ENCODE measurements at regions not wholly inside any gene's neighbourhood (a gene's known extent, or its start where the extent isn't known, plus 50 kb on each side); places are given as distances from the start of the nearest gene placed in this dataset.
A peak's percentile ranks its signal among the peaks of the same experiment; 100 is the strongest.
"Not testable (repeated sequence)": the region's sequence is repeated elsewhere in the genome, so short reads cannot be mapped to it uniquely, and the experiment has no call there.

DNA sequence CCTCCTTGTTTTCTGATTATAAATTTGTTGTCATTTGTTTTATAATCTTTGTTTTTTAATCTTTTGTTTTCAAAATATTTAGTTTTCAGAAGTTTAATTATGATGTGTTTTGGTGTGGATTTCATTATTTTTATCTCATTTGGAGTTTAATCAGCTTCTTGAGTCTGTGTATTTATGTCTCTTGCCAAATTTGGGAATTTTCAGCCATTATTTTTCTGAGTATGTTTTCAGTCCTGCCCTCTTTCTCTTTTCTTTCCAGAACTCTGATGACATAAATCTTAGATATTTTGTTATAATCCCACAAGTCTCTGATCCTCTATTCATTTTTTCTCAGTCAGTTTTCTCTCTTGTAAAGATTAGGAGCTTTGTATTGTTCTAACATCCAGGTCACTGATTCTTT lies 89.8 kb downstream of the RHOU start:
- DNase-seq, result no peak

DNA sequence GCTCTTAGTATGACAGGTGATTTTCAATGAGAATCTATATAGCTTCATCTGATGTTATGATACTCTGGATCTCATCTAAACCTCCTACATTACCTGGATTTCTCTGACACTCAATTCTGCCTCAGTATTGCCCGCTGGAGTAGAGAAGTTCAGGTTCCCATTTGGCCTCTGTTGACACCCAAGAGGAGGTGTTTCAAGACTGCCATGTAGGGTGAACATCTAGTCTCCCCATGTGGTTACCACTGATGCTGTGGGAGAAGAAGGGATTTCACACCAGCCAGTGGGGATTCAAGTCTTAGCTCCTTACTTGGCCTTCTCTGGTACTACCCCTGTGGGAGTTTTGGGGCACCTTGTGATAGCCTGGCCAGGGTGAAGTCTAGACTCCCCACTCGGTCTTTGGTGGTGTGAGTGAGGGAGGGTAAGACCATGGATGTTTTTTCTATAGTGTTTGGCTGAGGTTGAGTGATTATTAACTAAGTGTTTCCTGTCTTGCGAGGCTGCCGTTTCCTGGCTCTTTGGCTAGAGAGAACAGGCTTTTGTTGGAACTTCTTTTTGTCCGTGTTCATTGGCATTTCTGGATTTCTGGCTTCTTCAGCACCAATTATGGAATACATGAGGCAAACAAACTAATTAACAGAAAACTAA lies 90.7 kb downstream of the RHOU start:
- DNase-seq, result no peak

DNA sequence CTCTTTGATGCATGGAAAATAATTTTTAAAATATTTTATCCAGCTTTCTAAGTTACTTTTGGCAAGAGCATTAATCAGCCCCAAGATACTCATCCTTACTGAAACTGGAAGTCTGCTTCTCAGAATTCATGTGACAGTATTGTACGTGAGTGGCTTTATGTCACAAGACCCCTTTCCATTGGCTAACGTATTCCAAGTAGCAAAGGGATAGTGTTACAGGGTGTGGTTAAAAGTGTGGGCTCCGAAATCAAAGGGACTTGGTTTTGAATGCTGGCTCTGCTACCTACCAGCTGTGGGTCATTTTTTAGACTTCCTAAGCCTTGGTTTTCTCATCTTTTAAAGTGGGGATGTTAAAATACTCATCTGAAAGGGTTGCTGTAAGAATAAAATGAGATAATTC lies 91.7 kb downstream of the RHOU start:
- DNase-seq, result peak; percentile 50

DNA sequence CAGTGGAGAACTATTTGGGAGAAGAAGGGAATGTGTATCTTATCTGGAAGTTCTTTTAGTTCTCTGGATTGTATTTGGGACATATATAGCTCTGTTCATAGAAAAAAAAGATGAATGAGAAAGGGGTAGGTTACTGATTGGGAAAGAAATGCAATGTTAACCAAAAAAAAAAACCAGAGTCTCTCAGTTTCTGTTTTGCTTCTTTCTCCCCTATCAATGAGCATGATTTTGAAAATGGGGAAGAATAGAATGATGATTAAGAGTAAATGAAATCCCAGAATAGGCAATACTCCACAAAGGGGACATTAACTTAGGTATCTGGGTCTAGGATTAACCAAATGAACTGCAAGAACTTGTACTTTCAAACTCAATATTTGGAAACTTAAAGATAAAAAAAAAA lies 92.9 kb downstream of the RHOU start:
- no peak for DNase-seq

DNA sequence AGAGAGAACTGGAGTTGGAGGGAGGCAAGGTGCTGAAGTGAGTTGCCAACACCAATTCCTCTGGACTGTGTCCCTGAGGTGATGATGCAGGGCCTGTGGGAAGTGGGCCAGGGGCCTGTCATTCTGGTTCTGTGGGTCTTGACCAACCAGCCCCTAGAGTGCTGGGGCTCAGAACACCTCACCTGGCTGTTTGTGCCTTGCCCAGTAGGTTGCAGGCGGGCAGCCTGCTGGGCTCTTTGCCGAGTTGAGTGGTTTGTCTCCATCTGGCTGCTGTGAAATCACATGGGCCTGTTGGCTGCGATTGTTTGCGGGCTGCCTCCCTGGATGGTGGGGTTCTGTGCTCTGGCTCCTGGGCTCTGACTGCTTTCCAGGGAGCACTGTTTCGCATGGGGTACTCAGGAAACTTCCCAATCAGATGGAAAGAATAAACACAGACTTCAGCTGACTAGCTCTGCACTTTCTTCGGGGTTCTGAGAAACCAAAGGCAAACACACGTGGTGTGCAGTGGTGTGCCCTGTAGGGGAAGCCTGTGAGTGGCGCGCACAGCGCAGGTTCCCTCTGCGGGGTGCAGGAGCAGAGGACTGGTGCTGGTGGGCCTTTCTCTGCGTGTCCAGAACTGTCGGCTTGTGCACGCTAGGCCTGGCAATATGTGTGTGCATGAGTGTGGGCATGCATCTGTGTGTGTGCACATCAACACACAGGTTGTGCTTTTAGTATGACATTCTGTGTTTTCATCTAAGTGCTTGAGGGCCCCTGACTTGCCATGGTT lies 95.1 kb downstream of the RHOU start:
- no peak for DNase-seq

DNA sequence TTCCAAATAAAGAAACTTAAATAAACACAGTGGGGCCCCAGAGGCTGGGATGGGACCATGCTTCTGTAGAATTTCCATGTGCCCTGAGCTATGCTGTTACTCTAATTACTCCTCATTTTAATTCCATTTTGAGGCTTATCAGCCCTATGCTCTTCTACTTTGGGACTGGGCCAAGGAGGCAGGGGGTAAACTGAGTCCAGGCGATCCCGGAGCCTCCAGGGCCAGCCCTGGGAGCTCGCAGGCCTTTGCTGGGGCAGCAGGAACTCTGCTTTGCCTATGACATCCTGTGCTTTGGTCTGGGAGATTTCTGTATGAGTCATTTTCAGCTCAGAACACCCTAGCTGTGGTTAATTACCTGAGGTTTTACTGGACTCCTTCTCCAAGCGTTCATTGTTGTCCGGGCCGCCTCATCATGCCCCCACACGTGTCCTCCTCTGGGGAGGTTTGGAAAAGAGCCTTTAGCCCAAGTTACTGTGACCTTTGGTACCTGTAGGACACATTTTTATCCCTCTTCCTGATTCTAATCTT lies 95.7 kb downstream of the RHOU start:
- no peak for DNase-seq

DNA sequence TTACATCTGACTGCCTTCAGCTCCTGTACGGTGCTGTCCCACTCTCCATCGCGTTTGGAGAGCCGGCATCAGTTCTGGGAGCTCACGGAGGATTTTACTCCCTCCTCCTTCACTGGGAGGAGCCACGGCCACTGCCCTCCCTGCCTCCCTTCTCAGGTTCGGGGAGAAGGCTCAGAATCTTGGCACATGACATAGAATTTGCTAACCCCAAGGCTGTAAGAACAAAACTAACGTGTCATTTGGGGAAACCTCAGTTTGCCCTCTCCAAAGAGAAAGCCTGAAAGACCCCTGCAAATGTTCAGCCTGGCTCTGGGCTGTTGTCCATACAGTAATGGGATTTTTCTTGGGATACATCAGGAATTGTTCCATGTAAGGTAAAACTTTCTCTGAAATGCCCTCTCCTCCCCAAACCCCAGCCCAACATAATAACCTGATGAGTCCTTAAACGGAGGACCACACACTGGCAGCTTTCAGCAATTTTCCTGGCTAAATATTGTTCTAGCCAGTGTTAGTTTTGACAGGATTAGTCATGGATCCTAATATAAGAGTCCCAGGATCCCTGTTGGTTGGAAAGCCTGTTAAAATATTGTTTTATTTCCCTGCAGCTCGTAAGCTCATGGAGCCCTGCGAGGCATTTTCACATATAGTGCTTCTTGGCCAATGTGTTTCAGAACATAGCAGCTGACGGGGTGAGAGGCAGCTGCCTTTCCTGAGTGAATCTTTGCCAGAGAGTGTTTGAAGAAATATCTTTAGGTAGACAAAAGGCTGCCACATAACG lies 98.8 kb downstream of the RHOU start:
- no peak for DNase-seq

DNA sequence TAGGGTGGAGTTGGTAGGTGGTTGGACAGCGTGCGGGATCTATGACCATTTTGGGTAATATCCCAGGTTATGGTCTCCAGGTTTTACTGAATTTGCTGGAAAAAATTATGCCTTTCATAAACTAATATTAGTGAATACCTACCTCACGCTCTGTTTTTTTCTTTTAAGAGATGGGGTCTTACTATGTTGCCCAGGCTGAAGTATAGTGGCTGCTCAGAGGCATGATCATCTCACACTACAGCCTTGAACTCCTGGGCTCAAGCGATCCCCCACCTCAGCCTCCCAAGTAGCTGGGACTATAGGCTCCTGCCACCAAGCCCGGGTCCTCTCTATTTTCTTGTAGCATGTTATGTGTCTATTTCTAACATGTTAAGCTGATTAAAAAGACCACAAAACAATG lies 100.2 kb downstream of the RHOU start:
- no peak for DNase-seq

DNA sequence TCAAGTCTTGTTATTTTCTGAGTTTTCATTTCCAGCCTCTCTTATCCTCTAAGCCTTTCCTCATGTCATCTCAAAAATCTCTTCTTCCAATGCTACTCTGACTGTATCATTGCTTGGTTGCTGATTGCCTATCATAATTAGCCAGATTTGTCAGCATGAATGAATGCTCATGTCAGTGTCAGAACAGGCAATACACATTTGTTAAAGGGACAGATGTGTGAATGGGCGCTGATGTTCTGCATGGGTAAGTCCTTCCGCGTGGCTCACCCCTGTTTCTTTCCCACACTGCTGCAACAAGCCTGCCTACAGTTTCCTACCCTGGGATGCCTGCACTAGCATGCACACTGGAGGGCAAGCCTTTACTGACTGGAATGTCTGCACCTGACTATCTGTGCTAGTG lies 100.6 kb downstream of the RHOU start:
- DNase-seq, result no peak

DNA sequence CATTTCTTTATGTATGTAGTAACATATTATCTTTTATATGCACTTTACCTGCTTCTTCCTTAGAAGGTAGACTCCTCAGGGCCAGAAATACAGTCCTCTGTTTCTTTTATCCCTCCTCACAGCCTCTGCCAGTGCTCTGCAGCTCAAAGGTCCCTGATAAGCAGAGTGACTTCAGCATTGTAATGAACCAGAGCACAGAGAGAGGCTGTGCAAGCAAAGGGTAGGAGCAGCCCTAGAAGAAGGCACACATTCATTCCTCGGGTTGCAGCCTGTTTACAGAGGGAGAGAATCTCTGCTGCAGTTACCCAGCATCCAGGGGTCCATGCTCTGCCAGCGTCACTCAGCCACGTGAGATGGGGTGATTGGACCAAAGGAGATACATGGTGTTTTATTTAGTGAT lies 101.1 kb downstream of the RHOU start:
- no peak for DNase-seq

DNA sequence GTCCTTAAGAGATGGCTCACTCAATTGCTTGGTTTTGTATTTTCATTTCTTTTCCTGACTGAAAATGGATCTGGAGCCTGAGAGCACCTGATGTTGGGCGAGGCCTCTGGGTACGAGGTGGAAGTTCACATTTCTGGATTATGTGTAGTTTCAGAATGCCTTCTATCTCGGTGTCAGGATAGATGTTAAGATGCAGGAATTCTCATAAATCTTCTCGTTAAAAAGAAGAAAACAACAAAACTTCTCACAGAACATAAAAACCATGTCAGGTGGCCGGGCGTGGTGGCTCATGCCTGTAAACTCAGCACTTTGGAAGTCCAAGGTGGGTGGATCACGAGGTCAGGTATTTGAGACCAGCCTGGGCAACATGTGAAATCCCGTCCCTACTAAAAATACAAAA lies 101.8 kb downstream of the RHOU start:
- DNase-seq, result no peak

DNA sequence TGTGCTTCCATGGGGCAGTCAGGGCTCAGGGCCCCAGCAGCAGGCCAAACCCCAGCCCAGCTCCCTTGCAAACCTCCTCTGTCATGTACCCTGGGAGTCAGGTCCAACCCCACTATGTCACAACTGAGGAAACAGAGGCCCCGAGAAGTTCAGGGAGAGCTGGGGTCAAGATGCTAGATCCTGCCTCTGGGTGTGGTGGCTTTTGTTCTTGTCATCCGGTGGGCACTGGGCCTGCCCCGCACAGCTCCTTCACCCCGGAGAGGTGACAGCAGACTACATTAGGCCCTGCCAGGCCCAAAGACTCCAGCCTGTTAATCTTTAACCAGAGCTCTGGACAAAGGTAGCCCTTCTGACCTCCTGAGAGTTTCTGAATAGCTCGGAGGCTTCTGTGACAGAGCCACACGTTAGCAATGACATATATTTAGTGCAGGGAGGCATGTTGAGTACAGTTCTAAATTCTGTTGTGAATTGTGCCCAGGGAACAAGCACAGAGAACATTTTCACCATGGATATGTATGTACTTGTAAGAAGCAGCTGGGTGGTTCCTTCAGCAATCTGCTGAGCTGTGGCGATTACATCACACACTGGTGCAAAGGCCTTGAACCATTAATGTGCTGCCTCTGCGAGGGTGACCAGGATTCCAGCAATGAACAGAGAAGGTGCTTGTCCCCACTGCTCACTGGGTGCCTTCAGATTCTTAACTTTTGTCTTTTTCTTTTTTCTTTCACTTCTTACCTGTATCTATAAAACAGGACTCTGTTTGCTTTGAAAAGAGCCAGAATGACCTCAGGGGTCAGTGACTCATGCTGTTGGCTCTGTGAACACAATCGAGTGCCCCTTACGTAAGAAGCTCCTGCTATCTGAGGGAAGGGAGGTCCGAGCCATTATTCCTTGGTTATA lies 102.8 kb downstream of the RHOU start:
- no peak for DNase-seq

DNA sequence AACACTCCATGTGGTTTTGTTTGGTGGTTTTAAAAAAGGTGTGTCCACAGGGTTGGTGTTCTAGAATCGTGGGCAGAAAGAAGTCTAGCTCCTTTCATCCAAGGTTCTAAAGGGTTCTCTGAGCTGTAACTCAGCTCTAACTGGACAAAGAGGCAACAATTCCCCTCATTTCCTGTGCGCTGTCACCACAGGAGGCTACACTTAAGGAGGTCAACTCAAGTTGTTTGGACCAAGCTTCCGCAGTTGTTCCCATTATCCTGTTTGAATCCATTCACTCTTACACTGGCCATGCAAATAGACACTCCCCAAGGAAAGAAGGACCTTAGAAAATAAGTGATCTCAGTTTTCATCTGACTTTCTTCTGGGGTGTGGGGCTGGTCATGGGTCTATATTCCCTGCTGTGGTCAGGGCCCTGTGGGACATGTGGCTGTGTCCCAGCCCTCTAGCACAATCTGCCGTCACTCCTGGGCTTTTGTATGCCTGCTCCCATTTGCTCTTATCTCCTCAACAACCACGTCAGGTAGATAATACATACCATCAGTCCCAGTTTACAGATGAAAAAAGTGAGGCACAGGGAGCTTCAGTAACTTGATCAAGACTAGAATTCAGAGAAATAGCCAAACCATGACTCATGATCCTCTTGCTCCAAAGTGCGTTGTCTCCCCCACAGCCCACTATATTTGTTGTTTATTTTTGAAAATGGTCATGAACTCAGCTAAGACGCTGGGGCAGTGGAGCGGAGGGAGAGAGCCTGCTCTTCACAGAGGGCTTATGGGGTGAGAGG lies 103.6 kb downstream of the RHOU start:
- DNase-seq, result no peak

DNA sequence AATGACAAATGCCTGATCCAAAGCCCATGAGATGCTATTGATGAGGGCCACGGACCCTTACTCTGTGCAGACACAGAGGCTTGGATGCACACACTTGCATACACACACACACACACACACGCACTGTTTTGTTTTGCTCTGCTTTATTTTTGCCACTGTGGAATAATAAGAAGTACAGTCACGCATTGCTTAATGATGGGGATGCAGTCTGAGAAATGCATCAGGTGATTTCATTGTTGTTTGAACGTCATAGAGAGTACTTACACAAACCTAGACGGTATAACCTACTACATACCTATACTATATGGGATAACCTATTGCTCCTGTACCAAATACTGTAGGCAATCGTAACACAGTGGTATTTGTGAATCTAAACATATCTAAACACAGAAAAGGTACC lies 104.4 kb downstream of the RHOU start:
- DNase-seq, result no peak

DNA sequence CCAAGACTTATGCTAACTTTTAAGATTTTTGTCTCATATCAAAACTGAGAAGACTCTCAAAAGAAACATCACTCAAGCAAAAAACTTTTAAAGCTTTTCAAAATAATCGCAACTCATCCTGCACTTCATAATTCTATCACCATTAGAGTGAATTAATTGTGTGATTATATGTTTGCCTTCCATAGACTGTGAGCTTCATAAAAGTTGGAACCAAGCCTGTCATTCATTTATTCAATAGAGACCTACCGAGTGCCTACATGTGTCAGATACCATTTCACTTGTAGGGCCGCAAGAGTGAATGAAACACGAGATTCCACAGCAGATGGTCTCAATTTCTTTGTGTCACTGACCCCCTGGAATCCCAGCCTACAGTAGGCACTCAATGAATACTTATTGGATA lies 106.4 kb downstream of the RHOU start:
- no peak for DNase-seq

DNA sequence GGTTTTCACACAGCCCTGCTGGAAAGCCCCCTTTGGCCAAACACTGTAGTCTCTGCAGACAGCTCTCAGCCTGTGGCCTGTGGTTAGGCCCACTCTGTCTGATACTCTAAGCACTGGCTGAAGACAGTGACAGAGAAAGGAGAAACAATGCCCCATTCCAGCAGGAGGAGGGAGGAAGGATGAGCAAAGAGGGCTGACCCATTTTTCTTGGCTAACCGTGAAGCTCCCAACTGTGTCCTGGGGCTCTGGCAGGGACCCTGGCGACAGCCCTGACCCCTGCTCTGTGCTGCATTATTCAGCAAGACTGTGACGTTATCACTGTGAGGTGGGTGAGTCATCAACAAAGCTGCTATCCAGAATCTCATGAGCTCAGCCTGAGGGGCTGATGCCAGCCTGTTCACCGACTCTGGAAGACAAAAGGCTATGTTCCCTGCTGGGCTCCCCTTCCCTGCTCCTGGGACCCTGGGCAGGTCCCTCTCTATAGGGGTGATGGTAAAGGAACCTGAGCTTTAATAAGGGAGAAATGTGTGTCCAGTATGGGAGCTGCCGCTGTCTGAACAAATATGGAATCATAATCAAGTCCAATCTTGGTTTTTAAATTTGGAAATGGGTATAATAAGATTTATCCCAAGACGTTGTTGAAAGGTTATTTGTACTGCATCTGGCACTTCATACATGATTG lies 107.0 kb downstream of the RHOU start:
- DNase-seq, result no peak

DNA sequence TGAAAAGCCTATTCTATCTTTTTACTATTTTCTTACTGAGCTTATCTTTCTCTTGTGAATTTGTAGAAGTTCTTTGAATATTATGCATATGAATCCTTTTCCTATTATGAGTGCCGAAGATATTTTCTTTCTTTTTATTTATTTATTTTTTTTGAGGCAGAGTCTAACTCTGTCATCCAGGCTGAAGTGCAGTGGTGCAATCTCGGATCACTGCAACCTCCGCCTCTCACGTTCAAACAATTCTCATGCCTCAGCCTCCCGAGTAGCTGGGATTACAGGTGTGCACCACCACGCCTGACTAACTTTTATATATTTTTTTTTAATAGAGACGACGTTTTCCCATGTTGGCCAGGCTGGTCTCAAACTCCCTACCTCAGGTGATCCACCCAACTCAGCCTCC lies 109.8 kb downstream of the RHOU start:
- DNase-seq, result no peak

DNA sequence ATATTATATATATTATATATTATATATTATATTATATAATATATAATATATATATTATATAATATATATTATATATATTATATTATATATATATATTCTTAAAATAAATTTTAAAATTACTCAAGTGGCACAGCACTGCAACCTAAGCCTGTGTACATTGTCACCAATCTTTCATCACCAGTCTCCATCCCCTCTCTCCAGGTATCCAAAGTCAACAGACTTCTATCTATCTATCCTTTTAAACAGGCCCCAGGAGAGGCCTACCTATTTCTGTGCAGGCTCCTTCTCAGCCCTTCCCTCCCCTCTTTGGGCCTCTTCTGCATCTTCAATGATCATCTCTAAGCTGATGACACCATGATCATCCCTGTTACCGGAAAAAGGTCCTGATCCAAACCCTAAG lies 111.7 kb downstream of the RHOU start:
- no peak for DNase-seq

DNA sequence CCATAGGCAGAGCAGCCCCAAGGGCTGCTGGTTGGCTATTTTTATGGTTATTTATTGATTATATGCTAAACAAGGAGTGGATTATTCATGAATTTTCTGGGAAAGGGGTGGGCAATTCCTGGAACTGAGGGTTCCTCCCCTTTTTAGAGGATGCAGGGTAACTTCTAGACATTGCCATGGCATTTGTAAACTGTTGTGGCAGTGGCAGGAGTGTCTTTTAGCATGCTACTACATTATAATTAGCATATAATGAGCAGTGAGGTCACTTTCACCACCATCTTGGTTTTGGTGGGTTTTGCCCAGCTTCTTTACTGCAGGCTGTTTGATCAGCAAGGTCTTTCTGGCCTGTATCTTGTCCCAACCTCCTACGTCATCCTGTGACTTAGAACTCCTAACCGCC lies 112.2 kb downstream of the RHOU start:
- DNase-seq, result not testable (repeated sequence)

DNA sequence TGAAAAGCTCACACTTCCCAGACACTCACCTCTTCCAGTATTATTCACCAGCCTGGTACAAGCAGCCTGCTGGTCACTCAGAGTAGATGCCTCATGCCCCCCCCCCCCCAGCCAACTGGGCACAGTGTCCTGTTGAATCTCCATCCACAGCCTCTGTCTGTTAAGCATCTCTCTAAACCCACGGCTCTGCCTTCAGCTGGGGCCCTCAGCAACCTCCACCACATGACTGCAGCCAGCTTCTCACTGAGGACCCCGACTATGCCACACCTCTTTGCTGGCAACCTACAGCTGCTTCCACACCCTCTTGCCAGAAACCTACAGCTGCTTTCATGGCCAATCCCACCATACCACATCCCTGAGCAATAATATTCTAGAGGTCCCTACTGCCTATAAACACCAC lies 113.1 kb downstream of the RHOU start:
- DNase-seq, result peak; percentile 25

DNA sequence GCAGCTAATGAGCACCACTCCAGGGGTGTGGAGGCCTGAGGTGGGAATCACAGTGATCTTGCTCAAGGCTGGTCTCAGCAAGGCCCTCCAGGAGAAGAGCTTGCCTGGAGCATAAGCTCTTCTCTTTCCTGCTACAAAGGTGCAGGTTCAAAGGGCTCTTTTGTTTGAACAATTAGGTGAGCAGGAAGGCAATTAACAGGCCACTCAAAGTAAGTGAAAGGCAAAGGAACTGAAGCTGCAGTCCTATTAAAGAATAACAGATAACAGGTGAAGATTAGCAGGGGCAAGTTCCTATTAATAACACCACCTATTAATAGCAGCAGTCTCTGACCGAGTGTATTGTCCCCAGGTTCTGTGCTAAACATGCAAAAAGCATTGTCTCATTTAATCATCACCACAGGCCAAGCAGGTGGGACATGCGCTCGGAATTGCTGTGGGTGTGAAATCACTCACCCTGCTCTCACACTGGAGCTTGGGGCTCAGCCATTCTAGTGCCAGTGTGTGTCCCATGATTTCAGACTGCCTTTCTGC lies 113.8 kb downstream of the RHOU start:
- DNase-seq, result peak; percentile 39

Data from NCI-H510A treated with DMSO at 0.1 percent for 48 hours (cell line).